K562 (cell line): ENCODE measurements at regions not wholly inside any gene's neighbourhood (a gene's known extent, or its start where the extent isn't known, plus 50 kb on each side); places are given as distances from the start of the nearest gene placed in this dataset.
A peak's percentile ranks its signal among the peaks of the same experiment; 100 is the strongest.

Source experiments
- ATF4 ChIP-seq: fragments of 450-650 bp; formaldehyde crosslinking; IDR thresholded peaks from 2 replicates; pipeline ENCODE4 v1.4.0; 2022; ENCODE audit warnings: mild to moderate bottlenecking, moderate library complexity
- BACH1 ChIP-seq: fragments of 200-800 bp; sonication (Bioruptor generic); IDR thresholded peaks from 2 replicates; pipeline ENCODE4 v1.6.1; 2016; ENCODE audit warnings: missing genetic modification characterization, missing compliant biosample characterization
- BCL6 ChIP-seq: fragments of 250-450 bp; sonication (Bioruptor Pico); IDR thresholded peaks from 2 replicates; pipeline ENCODE4 v1.4.0; 2020
- ELF4 ChIP-seq: fragments of 450-650 bp; formaldehyde crosslinking; IDR thresholded peaks from 2 replicates; pipeline ENCODE4 v1.4.0; 2022; ENCODE audit warnings: missing genetic modification characterization
- GMEB1 ChIP-seq: fragments of 250-450 bp; sonication (Bioruptor Pico); IDR thresholded peaks from 2 replicates; pipeline ENCODE4 v1.4.0; 2020; ENCODE audit warnings: mild to moderate bottlenecking
- IRF9 ChIP-seq: fragments of 450-650 bp; IDR thresholded peaks from 2 replicates; pipeline ENCODE4 v1.6.1; 2016; ENCODE audit warnings: missing biosample characterization, missing genetic modification characterization
- MNT ChIP-seq, 2 experiments: fragments of 450-650 bp; conservative IDR thresholded peaks; 2 replicates each; pipeline ENCODE4 v1.6.1; 2017; ENCODE audit warnings: mild to moderate bottlenecking in 2 of 2, moderate library complexity in 2 of 2
- NCOA4 ChIP-seq: fragments of 450-650 bp; IDR thresholded peaks from 2 replicates; pipeline ENCODE4 v1.6.1; 2018; ENCODE audit warnings: mild to moderate bottlenecking; ENCODE audit not compliant: partially characterized antibody
- NR4A1 ChIP-seq, 2 experiments: fragments of 250-450 bp in 1 of 2; fragments of 450-650 bp in 1 of 2; sonication (Bioruptor Pico) in 1 of 2; IDR thresholded peaks; 2 replicates each; pipeline versions ENCODE4 v1.4.0 to v1.6.1; 2016 to 2020; ENCODE audit warnings: mild to moderate bottlenecking in 2 of 2, missing compliant biosample characterization in 1 of 2, missing genetic modification characterization in 1 of 2, moderate library complexity in 1 of 2
- RBBP5 ChIP-seq: fragments of 200-600 bp; sonication (generic); IDR thresholded peaks from 2 replicates; pipeline ENCODE4 v1.6.1; 2012; ENCODE audit warnings: borderline replicate concordance, mild to moderate bottlenecking, low read length, control low read depth, inconsistent platforms; ENCODE audit not compliant: insufficient read depth, poor library complexity, severe bottlenecking
- RBFOX2 ChIP-seq: fragments of 200-400 bp; formaldehyde crosslinking; IDR thresholded peaks from 2 replicates; pipeline ENCODE4 v1.6.1; 2017; ENCODE audit warnings: low read depth, mild to moderate bottlenecking, low read length, moderate library complexity
- RFX1 ChIP-seq: fragments of 450-650 bp; IDR thresholded peaks from 2 replicates; pipeline ENCODE4 v1.6.1; 2016; ENCODE audit warnings: mild to moderate bottlenecking, moderate library complexity
- UBTF ChIP-seq, 2 experiments: IDR thresholded peaks; 2 replicates each; pipeline ENCODE4 v1.6.1; 2012; ENCODE audit warnings: improper control_type of control experiment in 2 of 2, low read depth in 2 of 2, low read length in 2 of 2, borderline replicate concordance in 1 of 2
- ZBTB11 ChIP-seq, 3 experiments: fragments of 200-800 bp in 1 of 3; fragments of 250-450 bp in 1 of 3; fragments of 450-650 bp in 1 of 3; sonication (Bioruptor Pico) in 1 of 3; sonication (Bioruptor generic) in 1 of 3; formaldehyde crosslinking in 1 of 3; IDR thresholded peaks; 2 replicates each; pipeline versions ENCODE4 v1.6.1 to v1.8.0; 2016 to 2022; ENCODE audit warnings: mild to moderate bottlenecking in 2 of 3, missing genetic modification characterization in 2 of 3, missing compliant biosample characterization in 1 of 3, moderate library complexity in 1 of 3

- TF ChIP-seq IRF9, result 0 out of 2 replicates have a peak, but pooled peaks have one; percentile 18
- TF ChIP-seq BACH1, result peak; percentile 68; the same call in 1 of the 2 replicates
- TF ChIP-seq ATF4 (CRISPR knock-in tag), result peak; percentile 81
- 0 out of 2 replicates have a peak, but pooled peaks have one; percentile 28 for TF ChIP-seq RBFOX2
- TF ChIP-seq RBBP5, result peak; percentile 52
- peak; percentile 53 for TF ChIP-seq RFX1
- peak; percentile 51 to 83; a peak in 3 of 4 replicates for TF ChIP-seq UBTF (IDR thresholded peaks at IDR 0.05; ENCODE audit: borderline replicate concordance in 1 of 2, low read depth in 2 of 2, low read length in 2 of 2)
- TF ChIP-seq MNT (conservative IDR thresholded peaks at IDR 0.05), result peak; percentile 89 to 92
- TF ChIP-seq ELF4 (CRISPR knock-in tag), result peak; percentile 95
- peak; percentile 76 for TF ChIP-seq NCOA4
- no peak for TF ChIP-seq NR4A1 (CRISPR knock-in tag; IDR thresholded peaks at IDR 0.05)
- TF ChIP-seq NR4A1 (tag; IDR thresholded peaks at IDR 0.05), result peak; percentile 95
- TF ChIP-seq BCL6 (CRISPR knock-in tag), result peak; percentile 81; the same call in 1 of the 2 replicates
- TF ChIP-seq ZBTB11 (CRISPR knock-in tag; IDR thresholded peaks at IDR 0.05), result peak in 1 of 3 experiments; percentile 90; a peak in 2 of 6 replicates
- peak; percentile 31; the same call in 1 of the 2 replicates for TF ChIP-seq GMEB1 (CRISPR knock-in tag)
Measured at GRCh38 chr12:113649256-113649830, 177.7 kb upstream of the LHX5 start (continued).
